Pons (tissue), 1 donor: ENCODE measurements at regions not wholly inside any gene's neighbourhood (a gene's known extent, or its start where the extent isn't known, plus 50 kb on each side); places are given as distances from the start of the nearest gene placed in this dataset.
"Not testable (repeated sequence)": the region's sequence is repeated elsewhere in the genome, so short reads cannot be mapped to it uniquely, and the experiment has no call there.

Experiments
- DNase-seq: peaks from one replicate; pipeline ENCODE4 v3.0.0-alpha.2; 2016; ENCODE audit warnings: low spot score

DNA sequence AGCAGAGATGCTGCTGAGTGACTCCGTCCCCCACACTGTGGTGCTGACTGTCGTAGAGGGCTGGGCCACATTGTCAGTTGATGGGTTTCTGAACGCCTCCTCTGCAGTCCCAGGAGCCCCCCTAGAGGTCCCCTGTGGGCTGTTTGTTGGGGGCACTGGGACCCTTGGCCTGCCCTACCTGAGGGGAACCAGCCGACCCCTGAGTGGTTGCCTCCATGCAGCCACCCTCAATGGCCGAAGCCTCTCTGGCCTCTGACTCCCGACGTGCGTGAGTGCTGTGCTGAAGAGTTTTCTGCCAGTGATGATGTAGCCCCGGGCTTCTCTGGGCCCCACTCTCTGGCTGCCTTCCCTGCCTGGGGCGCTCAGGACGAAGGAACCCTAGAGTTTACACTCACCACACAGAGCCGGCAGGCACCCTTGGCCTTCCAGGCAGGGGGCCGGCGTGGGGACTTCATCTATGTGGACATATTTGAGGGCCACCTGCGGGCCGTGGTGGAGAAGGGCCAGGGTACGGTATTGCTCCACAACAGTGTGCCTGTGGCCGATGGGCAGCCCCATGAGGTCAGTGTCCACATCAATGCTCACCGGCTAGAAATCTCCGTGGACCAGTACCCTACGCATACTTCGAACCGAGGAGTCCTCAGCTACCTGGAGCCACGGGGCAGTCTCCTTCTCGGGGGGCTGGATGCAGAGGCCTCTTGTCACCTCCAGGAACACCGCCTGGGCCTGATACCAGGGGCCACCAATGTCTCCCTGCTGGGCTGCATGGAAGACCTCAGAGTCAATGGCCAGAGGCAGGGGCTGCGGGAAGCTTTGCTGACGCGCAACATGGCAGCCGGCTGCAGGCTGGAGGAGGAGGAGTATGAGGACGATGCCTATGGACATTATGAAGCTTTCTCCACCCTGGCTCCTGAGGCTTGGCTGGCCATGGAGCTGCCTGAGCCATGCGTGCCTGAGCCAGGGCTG lies 181.1 kb downstream of the TBC1D2B start:
- not testable (repeated sequence) for DNase-seq

DNA sequence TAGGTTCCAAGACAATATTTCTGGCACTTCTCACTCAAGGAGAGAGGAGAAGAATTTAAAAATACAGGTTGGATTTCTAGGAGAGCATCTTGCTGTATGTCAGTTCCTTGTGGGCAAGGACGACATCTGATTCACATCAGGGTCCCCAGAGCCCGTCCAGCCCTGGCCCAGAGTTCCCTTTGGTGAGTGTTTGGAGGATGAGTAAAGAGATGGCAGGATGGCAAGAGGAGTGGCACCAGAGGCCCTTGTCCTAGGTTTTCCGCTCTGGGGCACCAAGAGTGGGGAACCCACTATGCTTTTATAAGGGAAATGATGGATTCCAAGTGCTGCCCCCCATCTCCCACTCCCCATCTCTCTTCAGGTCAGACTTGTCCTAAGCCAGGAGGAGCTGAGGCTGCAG lies 181.8 kb downstream of the TBC1D2B start:
- no peak for DNase-seq

DNA sequence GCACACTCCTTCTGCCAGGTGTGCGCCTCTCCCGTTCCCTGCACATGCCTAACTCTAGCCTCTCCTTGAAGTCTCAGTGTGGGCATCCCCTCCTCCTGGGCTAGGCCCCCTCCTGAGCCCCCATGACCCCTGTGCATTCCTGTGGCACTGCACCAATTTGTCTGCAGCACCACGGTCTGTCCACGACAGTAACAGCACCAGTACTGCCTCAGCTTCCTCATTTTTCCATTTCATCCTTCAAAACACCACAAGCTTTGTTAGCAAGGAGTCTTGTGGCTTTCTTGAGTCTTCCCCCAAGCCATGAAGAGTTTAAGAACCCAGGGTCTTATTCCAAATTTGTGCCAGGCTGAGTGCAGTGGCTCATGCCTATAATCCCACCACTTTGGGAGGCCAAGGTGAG lies 182.4 kb downstream of the TBC1D2B start:
- not testable (repeated sequence) for DNase-seq

DNA sequence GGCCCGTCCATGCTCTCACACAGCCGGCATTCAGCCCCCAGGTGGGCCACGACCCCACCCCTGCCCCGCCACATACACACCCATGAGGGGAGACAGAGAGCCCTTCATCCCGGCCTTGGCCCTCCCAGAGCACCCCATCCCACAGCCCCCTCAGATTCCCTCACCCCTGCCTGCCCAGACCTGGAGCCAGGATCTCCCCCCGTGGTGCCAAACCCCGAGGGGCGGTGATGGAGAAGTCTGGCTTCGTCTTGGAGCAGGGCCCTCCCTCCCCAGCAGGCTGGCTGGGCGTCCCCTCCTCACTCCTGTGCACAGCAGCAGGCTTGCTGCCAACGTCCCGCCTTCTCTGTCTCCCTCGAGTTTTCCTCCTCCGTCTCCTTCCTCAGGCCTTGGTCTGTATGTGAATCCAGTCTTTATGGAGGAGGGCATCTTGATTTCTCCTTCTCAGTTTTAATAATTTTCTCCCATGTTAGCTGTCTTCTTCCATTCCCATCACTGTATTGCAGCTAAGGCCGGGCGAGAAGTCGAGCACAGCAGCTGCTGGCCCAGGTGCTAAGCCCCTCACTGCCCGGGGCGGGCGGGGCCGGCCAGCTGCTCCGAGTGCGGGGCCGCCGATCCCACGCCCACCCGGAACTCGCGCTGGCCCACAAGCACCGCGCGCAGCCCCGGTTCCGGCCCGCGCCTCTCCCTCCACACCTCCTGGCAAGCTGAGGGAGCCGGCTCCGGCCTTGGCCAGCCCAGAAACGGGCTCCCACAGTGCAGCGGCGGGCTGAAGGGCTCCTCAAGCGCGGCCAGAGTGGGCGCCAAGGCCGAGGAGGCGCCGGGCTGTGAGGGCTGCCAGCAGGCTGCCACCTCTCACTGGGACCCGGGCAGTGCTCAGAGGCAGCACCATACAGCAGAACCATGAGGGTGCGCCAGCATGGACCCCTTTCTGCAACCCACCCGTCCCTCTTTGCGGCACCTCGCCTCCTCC lies 183.6 kb downstream of the TBC1D2B start:
- DNase-seq: not testable (repeated sequence)

DNA sequence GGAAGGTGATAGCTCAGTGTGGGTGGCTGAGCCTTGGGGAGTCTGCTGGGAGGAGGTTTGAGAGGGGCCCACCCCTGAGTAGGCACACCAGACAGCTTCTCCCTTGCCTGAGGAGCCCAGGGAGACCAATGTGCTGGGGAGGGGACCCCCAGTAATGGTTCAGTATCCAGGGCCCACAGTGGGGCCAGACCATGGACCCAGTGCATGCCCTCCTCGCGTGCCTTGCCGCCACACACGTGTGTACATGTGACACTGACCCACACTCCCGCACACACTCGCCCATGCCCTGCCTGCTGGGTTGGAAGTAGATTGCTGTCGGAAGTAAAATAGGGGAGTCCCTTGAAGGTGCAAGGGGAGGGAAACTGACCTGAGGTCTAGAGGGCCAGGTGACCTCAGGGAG lies 184.3 kb downstream of the TBC1D2B start:
- DNase-seq: not testable (repeated sequence)

DNA sequence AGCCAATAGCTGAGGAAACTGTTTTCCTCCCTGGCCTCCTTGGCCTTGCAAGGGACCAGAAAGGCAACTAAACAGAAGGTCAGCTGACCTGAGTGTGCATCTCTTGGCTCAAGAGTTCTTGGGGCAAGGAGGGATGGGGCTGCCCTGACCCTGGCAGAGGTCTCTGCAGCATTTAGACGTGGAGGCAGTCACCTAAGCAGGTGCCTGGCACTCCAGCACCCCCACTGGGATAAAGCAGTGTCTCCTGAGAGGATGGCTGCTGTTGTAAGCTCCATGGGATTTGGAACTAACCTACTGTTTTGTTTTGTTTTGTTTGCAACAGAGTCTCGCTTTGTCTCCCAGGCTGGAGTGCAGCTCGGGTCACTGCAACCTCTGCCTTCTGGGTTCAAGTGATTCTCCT lies 185.2 kb downstream of the TBC1D2B start:
- DNase-seq: no peak

DNA sequence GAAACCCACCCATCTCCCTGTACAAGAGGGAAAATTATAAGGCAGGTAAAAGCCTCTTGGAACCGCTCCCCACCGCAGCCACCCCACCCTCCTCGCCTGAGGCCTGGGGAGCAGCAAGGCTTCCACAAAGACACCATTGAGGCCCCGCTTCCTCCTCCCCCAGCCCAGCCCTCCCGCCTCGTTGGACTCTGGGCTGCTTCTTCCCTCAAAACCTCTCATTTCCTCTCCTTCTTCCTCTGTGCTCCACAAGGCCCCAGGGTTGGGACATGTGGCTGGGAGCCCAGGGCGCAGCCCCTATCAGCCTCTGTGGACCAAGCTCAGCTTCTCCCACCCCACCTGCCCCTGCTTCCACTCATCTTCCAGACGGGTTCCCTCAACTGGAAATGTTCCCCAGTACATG lies 185.6 kb downstream of the TBC1D2B start:
- DNase-seq: not testable (repeated sequence)

DNA sequence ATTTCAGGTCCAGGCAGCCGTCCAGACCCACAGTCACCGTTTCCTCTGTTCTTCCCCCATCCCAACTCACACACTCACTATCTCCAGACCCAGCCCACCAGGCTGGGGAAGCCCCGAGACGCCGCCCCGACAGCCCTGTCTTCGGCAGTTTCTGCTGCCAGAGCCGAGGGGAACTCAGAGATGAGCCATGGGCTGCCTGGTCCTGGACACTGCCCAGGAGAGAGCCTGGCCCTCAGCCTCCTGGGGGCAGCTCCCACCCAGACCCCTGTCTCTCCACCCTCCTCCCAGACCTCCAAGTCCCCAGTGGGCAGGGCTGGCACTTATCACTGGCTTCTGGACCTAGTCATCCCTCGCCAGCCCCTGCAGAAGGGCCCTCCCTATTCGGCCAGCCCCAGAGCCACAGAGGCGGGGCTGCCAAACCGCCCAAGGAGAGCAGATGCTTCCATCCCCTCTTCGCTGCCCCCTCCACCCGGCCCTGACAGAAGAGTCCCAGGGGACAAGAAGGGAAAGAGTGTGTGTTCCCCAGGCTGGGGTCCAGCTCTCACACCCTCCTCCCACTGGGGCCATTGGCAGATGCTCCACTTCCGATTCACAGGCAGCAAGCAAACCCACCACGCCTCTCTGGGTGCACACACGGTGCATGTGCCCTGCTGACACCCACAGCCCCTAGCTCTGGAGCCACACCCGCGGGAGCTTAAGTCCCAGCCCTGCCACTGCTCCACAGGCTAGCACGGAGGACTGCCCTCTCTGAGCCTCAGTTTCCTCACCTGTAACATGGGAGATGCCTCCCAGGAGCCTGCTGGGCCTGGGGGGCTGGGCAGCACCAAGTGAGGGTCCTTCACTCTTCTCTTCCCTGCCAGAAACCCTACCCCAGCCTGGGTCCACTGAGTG lies 186.4 kb downstream of the TBC1D2B start:
- DNase-seq: not testable (repeated sequence)

DNA sequence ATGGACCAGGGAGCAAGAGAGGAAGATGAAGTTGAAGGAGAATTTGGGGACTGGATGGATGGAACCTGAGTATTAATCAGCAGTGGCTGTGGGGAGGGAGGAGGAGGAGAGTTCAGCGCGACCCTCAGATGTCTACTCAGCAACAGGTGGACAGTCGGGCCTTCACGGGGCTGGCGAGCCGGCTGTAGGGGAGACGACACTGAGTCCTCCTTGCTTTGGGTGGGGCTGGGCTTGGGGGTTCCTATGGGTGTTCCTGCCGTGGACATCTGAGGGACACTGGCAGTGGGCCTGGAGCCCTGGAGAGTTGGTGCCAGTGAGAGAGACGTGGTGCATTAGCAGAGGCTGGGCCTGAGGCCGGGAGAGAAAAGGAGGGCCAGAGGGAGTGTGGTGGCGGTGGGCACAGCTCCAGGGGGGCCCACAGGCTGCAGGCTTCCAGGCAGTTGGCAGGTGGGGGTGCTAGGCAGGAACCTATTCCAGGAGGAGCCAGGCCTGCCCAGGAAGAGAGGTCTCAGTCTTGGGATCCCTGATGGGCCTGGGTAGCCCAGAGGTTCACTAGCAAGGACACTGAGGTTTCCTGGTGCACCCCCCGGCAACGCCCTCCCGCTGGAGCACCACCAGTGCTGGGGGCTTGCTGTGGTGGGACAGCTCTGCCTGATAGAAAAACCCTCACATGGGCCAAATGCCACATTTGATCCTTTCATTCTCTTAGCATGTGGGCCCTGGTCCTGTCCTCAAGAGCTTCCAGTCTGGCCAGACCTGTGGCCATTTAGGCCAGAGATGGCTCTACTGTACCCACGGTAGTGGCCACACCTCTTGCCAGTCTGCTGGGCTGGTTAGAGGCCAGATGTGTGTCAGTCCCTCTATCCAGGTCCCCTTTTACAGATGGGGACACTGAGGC lies 187.4 kb downstream of the TBC1D2B start:
- not testable (repeated sequence) for DNase-seq

DNA sequence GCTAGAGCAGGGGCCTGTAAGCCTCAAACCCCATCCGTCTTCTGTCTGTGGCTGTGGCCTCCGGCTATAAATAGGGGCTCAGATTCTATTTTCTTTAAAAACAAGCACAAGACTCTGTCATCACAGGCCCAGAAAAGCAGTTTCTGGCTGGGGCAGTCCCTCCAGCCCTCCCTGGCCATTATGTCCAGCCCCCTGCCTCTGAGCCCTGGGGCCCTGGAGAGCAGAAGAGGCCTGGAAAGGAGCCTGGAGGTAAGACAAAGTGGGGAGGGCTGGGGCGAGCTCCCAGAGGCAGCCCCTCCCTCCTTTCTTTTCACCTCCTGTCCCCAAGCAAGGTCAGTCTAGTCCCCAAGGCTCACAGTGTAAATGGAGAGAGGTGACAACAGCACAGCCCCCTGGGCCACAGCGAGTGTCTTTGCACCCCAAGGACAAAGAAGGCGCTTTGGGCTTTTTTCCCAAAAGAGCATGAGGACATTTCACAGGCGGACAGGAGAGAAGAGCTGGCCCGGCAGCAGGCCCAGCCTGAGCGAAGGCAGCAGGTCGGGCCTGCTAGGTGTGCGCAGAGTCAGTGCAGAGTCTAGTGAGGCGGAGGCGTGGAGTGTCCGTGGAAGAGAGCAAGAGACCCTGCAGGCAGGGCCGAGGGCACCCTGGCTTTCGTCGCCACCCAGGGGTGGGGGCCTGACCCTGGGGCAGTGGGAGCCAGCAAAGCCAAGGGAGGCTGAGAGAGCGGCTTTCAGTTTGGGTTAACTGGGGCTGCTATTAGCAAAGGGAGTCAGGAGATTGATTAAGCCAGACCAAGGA lies 188.3 kb downstream of the TBC1D2B start:
- no peak for DNase-seq

DNA sequence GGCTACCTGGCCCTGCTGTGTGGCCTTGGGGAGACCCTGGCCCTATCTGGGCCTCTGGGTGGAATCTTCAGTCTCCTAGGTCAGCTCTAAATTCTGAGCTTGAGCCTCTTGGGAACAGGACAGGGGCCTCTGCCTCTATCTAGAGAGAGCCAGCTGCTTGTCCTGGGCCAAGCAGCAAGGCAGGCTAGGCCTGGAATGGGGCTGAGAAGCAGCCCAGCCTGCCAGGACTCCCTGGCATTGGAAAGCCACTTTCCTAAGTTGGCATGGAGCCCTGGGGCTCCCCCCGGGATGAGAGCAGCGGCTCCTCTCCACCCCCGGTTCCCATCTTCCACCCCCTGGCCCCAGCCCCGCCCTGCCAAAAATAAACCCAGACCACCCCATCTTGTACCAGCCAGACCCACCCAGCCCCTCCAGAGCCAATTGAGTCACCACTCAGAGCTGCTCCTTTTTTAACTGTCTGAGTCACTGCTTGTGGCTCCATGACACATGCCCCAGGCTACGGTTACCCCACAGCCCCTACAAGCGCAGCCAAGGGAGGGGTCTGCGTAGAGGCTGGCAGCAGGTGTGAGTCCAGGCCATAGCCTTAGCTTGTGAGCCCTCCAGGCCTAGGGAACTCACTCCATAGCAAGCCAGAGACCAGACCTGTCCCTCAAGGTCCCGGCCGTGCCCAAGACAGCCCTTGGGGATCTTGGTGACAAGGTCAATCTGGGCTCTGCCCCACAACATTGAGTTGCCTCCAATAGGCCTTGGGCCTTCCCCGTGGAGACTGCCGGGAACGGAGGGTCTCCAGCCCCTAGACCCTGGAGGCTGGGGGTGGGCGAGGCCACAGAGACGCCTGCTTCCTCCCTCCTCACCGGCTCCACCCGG lies 189.7 kb downstream of the TBC1D2B start:
- not testable (repeated sequence) for DNase-seq

DNA sequence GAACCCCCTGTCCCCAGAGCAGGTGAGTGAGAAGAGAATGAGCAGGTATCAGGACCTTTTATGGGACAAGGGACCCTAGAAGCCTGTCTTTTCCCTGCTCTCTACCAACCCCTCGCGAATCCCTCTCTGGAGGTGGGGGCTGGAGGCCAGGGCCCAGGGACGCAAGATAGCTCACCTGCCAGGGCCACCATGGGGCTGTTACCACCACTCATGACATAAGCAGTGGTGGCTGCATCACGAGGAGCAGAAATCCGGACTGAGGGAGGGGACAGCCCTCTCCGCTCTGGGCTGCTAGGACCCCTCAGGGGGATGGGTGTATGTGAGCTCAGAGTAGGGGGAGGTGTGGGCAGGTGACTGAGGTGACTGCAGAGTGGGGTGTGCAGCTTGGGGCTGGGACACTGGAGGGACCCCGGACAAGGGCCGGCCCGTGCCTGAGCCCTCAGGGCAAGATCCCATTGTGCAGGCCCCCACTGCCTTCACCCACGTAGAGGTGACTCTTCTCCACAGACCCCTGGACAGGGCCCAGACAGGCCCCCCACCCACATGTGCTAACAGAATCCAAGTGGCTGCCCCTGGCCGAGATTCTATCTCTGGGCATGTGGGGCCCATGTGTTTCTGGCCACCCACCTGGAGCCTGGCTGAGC lies 190.6 kb downstream of the TBC1D2B start:
- DNase-seq: no peak

DNA sequence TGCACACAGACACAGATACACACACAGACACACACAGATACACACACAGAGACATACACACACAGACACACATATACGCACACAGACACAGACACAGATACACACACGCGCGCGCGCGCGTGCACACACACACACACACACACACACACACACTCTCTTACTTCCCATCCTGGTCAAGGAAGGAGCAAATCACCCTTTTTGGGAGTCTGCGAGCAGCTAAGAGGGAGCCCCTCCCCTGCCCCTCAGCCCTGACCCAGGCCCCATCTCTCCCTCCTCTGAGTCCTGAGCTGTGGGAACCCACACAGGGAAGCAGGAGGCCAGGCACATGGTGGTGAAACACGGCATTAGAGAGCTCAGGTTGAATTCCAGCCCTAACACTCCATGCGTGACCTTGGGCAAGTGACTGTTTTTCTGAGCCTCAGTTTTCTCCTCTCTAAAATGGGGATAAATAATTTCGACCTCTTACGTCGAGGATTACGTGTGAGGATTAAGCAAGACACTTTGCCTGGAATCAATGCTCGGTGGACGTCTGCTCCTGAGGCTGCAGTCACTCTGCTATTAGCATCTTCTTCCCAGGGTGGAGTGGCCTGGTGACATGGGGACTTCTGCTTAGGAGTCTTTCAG lies 191.5 kb downstream of the TBC1D2B start:
- DNase-seq: not testable (repeated sequence)

DNA sequence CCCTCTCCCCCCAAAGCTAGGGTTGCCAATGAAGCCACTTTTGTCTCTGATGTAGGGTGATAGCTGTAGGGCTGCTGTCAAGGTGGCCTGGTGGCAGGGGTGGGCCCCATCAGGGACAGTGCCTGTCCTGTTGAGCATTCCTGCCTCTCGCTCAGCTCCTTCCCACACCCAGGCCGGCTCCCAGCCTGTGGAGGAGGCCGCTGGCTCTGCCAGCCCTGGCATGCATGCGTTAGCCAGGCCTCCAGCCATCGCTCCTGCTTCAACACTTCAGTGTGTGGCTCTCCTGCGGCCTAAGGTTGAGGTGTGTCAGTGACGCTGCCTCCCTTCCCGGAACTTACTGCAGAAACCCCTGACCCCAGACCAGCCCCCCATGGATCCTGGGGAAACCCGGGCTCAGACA lies 194.5 kb downstream of the TBC1D2B start:
- not testable (repeated sequence) for DNase-seq

DNA sequence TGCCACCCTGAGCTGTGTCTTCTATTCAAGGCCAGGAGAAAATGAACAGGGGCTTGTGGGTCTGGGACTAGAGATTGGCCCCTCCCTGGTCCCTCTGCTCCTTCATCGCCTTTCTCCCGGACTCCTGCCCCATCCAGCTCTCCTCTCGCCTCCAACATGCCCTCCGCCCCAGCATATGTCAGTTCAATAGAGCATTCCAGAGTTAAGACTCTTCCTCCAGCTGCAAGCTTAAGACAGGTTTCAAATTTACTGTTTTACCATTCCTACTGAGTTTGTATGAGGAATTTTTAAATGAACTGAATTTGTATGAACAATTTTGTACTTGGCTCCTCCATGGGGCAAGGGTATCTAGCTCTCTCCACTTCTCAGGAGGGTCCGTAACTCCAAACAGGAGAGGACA lies 195.6 kb downstream of the TBC1D2B start:
- DNase-seq: no peak

DNA sequence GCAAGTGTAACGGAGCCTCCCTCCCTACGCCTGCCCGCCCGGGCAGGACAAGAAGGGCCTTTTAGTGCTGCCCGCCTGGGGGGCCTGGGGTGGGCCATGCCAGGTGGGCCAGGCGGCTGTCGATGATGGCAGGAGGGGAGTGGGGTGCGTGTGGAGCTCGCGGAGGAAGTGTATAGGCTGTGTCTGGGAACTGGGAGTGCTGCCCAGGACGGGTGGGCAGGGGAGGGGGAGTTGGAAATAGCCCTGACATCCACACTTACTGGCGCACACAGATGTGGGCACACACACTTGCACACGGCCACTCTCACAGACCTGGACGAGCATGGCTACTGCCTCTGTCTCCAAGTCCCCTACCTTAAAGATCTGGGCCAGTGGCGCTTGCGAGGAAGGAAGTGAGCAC lies 196.0 kb downstream of the TBC1D2B start:
- not testable (repeated sequence) for DNase-seq

DNA sequence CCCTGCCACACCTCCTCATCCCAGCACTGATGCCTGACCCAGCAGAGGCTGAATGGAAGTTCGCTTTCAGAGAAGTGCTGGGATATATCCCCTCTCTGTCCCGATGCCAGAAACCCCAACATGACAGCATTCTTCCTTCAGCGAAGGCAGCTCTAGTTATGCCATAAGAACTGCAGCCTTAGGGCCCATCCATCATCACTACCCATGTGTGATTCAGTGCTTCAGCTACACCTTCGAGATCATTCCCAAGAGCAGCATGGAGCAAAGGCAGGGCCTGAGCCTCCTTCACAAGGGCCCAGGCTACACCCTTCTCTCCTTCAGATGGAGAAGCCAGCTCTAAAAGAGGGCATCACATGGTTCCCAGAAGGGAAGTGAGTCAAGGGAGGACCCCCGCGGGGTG lies 198.0 kb downstream of the TBC1D2B start:
- not testable (repeated sequence) for DNase-seq
